BE2C (cell line): ENCODE measurements at regions not wholly inside any gene's neighbourhood (a gene's known extent, or its start where the extent isn't known, plus 50 kb on each side); places are given as distances from the start of the nearest gene placed in this dataset.

ENCODE experiments used
- DNase-seq: peaks from one replicate; pipeline ENCODE4 v3.0.0-alpha.2; 2020
- H3K27me3 ChIP-seq: fragments of 250-450 bp; sonication (Bioruptor Pico); 2 replicates; pipeline ENCODE4 v1.5.1; 2020; ENCODE audit warnings: mild to moderate bottlenecking
- H3K36me3 ChIP-seq: fragments of 250-450 bp; sonication (Bioruptor Pico); 2 replicates; pipeline ENCODE4 v1.5.1; 2020; ENCODE audit warnings: mild to moderate bottlenecking
- H3K4me1 ChIP-seq: fragments of 250-450 bp; sonication (Bioruptor Pico); 2 replicates; pipeline ENCODE4 v1.5.1; 2020
- H3K4me3 ChIP-seq: 2 replicates; pipeline ENCODE4 v1.5.1; 2011; ENCODE audit warnings: low read depth, low read length
- H3K9me3 ChIP-seq: fragments of 250-450 bp; sonication (Bioruptor Pico); 2 replicates; pipeline ENCODE4 v1.5.1; 2020
- CTCF ChIP-seq: IDR thresholded peaks from 2 replicates; pipeline ENCODE4 v1.5.1; 2012; ENCODE audit warnings: mild to moderate bottlenecking, low read depth, low read length

- Histone ChIP-seq H3K9me3 (no peaks in the 10 kb centered on the region), H3K36me3 (no peaks in the 10 kb centered on the region), H3K4me3 (no peak overlapping the region), H3K27me3 (no peaks in the 10 kb centered on the region), H3K4me1 (no peaks in the 10 kb centered on the region)
- TF ChIP-seq CTCF = no peak
- no peak for DNase-seq
These were observed 244.5 kb downstream of the CD83 start for GRCh38 chr6:14361956-14362587.

- Histone ChIP-seq H3K4me3 (no peak overlapping the region), H3K36me3 (no peaks in the 10 kb centered on the region), H3K4me1 (no peaks in the 10 kb centered on the region)
These were observed 246.8 kb downstream of the CD83 start for GRCh38 chr6:14364370-14364769.

GRCh38 chr6:14365393-14365792 lies 247.8 kb downstream of the CD83 start:
- Histone ChIP-seq H3K36me3 (no peaks in the 10 kb centered on the region), H3K4me3 (no peak overlapping the region), H3K4me1 (no peaks in the 10 kb centered on the region), H3K9me3 (no peaks in the 10 kb centered on the region), H3K27me3 (no peaks in the 10 kb centered on the region)
- DNase-seq = no peak
- no peak for TF ChIP-seq CTCF

More at GRCh38 chr6:14364370-14364769, 246.8 kb downstream of the CD83 start:
- no peak for DNase-seq
- H3K27me3 ChIP-seq = no peaks in the 10 kb centered on the region
- H3K9me3 ChIP-seq = no peaks in the 10 kb centered on the region
- TF ChIP-seq CTCF = no peak

- TF ChIP-seq CTCF = no peak
- H3K9me3 ChIP-seq = no peaks in the 10 kb centered on the region
- no peaks in the 10 kb centered on the region for H3K4me1 ChIP-seq
- no peak for DNase-seq
- no peaks in the 10 kb centered on the region for H3K36me3 ChIP-seq
- no peaks in the 10 kb centered on the region for H3K27me3 ChIP-seq
- no peak overlapping the region for H3K4me3 ChIP-seq
These were observed 248.7 kb downstream of the CD83 start for GRCh38 chr6:14366315-14366714.

- Histone ChIP-seq H3K27me3 (no peaks in the 10 kb centered on the region), H3K9me3 (no peaks in the 10 kb centered on the region), H3K4me1 (no peaks in the 10 kb centered on the region), H3K4me3 (no peak overlapping the region), H3K36me3 (no peaks in the 10 kb centered on the region)
- DNase-seq = no peak
- TF ChIP-seq CTCF = no peak
These were observed 249.3 kb downstream of the CD83 start for GRCh38 chr6:14366872-14367271.

GRCh38 chr6:14367296-14367695 lies 249.7 kb downstream of the CD83 start:
- Histone ChIP-seq H3K4me3 (no peak overlapping the region), H3K9me3 (no peaks in the 10 kb centered on the region), H3K36me3 (no peaks in the 10 kb centered on the region), H3K4me1 (no peaks in the 10 kb centered on the region), H3K27me3 (no peaks in the 10 kb centered on the region)
- no peak for DNase-seq
- TF ChIP-seq CTCF = no peak
